HL-60 (cell line): ENCODE measurements at regions not wholly inside any gene's neighbourhood (a gene's known extent, or its start where the extent isn't known, plus 50 kb on each side); places are given as distances from the start of the nearest gene placed in this dataset.

Source experiments
- POLR2AphosphoS5 ChIP-seq: IDR thresholded peaks from 2 replicates; pipeline ENCODE4 v1.6.1; 2012; ENCODE audit warnings: low read depth
- TF ChIP-seq, protein P1 (sequence below): IDR thresholded peaks from one replicate; pipeline ENCODE4 v1.5.1; 2011; ENCODE audit warnings: low read length, control low read depth, inconsistent platforms; ENCODE audit not compliant: insufficient read depth

DNA sequence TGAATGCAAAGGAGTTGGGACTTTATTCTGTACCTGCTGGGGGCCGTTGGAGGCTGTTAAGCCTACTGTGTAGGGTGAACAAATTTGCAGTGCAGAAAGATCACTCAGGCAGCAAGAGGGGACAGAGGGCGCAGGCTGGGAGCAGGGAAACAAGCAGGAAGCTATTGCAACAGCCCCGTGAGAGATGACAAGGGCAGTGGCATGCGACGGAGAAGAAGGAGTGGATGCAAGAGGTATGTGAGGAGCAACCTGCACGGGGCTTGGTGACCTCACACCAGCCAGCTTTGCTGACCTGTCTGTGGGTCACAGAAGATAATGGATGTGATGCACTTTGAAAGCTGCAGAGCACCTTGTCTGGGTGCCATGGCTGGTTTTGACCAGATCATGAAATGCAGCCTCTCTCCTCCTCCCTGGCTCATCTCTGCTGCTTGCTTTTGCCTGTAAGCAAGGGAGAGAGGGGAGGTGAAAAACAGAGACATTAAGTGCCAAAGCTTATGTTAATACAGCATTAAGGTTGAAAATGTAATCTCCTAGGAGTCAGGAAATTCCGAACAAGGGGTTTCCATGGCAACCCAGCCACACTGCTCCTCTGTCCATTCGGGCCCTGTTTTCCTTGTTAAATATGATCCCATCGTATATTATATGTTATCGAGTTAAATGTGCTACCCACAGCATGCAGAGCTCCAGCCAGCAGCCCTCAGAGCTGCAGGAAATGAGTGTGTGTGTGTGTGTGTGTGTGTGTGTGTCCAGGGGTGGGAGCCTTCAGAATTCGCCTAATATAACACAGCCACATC lies 314.3 kb upstream of the ZMIZ1 start:
- TF ChIP-seq, protein P1, sequence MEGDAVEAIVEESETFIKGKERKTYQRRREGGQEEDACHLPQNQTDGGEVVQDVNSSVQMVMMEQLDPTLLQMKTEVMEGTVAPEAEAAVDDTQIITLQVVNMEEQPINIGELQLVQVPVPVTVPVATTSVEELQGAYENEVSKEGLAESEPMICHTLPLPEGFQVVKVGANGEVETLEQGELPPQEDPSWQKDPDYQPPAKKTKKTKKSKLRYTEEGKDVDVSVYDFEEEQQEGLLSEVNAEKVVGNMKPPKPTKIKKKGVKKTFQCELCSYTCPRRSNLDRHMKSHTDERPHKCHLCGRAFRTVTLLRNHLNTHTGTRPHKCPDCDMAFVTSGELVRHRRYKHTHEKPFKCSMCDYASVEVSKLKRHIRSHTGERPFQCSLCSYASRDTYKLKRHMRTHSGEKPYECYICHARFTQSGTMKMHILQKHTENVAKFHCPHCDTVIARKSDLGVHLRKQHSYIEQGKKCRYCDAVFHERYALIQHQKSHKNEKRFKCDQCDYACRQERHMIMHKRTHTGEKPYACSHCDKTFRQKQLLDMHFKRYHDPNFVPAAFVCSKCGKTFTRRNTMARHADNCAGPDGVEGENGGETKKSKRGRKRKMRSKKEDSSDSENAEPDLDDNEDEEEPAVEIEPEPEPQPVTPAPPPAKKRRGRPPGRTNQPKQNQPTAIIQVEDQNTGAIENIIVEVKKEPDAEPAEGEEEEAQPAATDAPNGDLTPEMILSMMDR = no peak
- TF ChIP-seq POLR2AphosphoS5 = no peak
